ENCODE measurements at regions not wholly inside any gene's neighbourhood (a gene's known extent, or its start where the extent isn't known, plus 50 kb on each side); places are given as distances from the start of the nearest gene placed in this dataset.

DNA sequence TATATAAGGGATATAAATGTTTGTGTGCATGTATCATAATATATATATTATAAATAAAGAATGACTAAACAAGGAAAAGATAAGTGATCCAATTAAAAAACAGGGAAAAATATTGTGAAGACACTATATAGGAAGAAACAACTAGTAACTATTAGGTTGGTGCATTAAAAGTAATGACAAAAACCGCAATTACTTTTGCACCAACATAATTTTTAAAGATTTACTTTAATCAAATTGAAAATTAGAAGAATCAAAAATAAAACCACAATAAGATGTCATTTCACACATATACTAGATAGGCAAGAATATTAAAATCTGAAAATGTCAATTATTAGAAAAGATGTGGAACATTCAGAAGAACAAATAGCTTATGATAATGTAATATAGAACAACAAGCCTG, 595.9 kb downstream of the KCNJ3 start:
- TF ChIP-seq, protein P1, sequence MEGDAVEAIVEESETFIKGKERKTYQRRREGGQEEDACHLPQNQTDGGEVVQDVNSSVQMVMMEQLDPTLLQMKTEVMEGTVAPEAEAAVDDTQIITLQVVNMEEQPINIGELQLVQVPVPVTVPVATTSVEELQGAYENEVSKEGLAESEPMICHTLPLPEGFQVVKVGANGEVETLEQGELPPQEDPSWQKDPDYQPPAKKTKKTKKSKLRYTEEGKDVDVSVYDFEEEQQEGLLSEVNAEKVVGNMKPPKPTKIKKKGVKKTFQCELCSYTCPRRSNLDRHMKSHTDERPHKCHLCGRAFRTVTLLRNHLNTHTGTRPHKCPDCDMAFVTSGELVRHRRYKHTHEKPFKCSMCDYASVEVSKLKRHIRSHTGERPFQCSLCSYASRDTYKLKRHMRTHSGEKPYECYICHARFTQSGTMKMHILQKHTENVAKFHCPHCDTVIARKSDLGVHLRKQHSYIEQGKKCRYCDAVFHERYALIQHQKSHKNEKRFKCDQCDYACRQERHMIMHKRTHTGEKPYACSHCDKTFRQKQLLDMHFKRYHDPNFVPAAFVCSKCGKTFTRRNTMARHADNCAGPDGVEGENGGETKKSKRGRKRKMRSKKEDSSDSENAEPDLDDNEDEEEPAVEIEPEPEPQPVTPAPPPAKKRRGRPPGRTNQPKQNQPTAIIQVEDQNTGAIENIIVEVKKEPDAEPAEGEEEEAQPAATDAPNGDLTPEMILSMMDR (conservative IDR thresholded peaks at IDR 0.05; ENCODE audit: low read length) = no peak
- no peak for TF ChIP-seq EZH2phosphoT487 (IDR thresholded peaks at IDR 0.05; ENCODE audit: borderline replicate concordance)
